Endothelial cell of umbilical vein (primary cell): ENCODE measurements at regions not wholly inside any gene's neighbourhood (a gene's known extent, or its start where the extent isn't known, plus 50 kb on each side); places are given as distances from the start of the nearest gene placed in this dataset.

Experiments used
- BruUV-seq: library from RNA; stranded (reverse); fragments of 400-500 nt; replicated peaks from 2 replicates; lab custom pipeline; 2021; lab: Mats Ljungman, UMichigan
- CTCF ChIA-PET: fragments of 300-600, 350-600 bp; sonication (Branson Sonifier 250); formaldehyde crosslinking; loops from one replicate; lab custom pipeline; 2021; ENCODE audit warnings: antibody characterized with exemption, inconsistent platforms; lab: Charles Lee
- POLR2A ChIA-PET: fragments of 300-600, 350-600 bp; sonication (Branson Sonifier 250); formaldehyde crosslinking; loops from one replicate; lab custom pipeline; 2021; ENCODE audit warnings: antibody characterized with exemption, inconsistent platforms; lab: Charles Lee
- DNase-seq: peaks from one replicate; pipeline ENCODE4 v3.0.0-alpha.2; 2011; ENCODE audit warnings: low read depth, low spot score
- FAIRE-seq: peaks from 2 replicates; lab custom pipeline; 2011; peaks lifted over from hg19 to GRCh38; lab: Jason Lieb, UNC
- H2AFZ ChIP-seq: 2 replicates; pipeline ENCODE4 v1.6.0; 2012; ENCODE audit warnings: low read depth, low read length, control low read depth, inconsistent platforms
- H3K27ac ChIP-seq: 2 replicates; pipeline ENCODE4 v1.5.1; 2011; ENCODE audit warnings: low read depth, mild to moderate bottlenecking, control low read depth, low read length, moderate library complexity; ENCODE audit not compliant: insufficient read depth
- H3K27me3 ChIP-seq, 2 experiments: 2 replicates each; pipeline versions ENCODE4 v1.6.0 to v1.6.1; 2011; ENCODE audit warnings: low read length in 2 of 2, mixed read lengths in 1 of 2; ENCODE audit not compliant: control insufficient read depth in 2 of 2, insufficient read depth in 2 of 2
- H3K36me3 ChIP-seq, 2 experiments: 2 replicates in 1 of 2; 3 replicates in 1 of 2; pipeline ENCODE4 v1.5.1; 2011; ENCODE audit warnings: low read length in 2 of 2, mild to moderate bottlenecking in 1 of 2, moderate library complexity in 1 of 2; ENCODE audit not compliant: control insufficient read depth in 2 of 2, insufficient read depth in 2 of 2; ENCODE audit errors: extremely low read depth in 1 of 2
- H3K4me1 ChIP-seq: 3 replicates; pipeline ENCODE4 v1.5.1; 2011; ENCODE audit warnings: mild to moderate bottlenecking, low read length; ENCODE audit not compliant: control insufficient read depth, insufficient read depth; ENCODE audit errors: extremely low read depth
- H3K4me2 ChIP-seq: 2 replicates; pipeline ENCODE4 v1.6.1; 2011; ENCODE audit warnings: low read length, control low read depth, mixed read lengths; ENCODE audit not compliant: insufficient read depth
- H3K4me3 ChIP-seq, 3 experiments: fragments of 200-600 bp in 1 of 3; sonication (generic), shearing (Covaris generic) in 1 of 3; replicated peaks in 1 of 3; 2 replicates each; pipeline ENCODE4 v1.5.1; 2011 to 2016; ENCODE audit warnings: control low read depth in 3 of 3, low read length in 3 of 3, mild to moderate bottlenecking in 2 of 3, inconsistent platforms in 1 of 3, low read depth in 1 of 3, moderate library complexity in 1 of 3; ENCODE audit not compliant: insufficient read depth in 1 of 3
- H3K79me2 ChIP-seq: 2 replicates; pipeline ENCODE4 v1.6.0; 2012; ENCODE audit warnings: low read length, inconsistent platforms; ENCODE audit not compliant: control insufficient read depth, insufficient read depth
- H3K9ac ChIP-seq: replicated peaks from 2 replicates; pipeline ENCODE3; 2011; ENCODE audit warnings: low read length, control low read depth; ENCODE audit not compliant: insufficient read depth; ENCODE audit errors: extremely low read depth
- H3K9me1 ChIP-seq: replicated peaks from 3 replicates; pipeline ENCODE4 v1.6.0; 2011; ENCODE audit warnings: mild to moderate bottlenecking, low read length; ENCODE audit not compliant: control insufficient read depth, insufficient read depth; ENCODE audit errors: extremely low read depth
- H3K9me3 ChIP-seq: replicated peaks from 2 replicates; pipeline ENCODE4 v1.5.1; 2012; ENCODE audit warnings: low read length, inconsistent platforms; ENCODE audit not compliant: control insufficient read depth, insufficient read depth
- H4K20me1 ChIP-seq: replicated peaks from 2 replicates; pipeline ENCODE3; 2011; ENCODE audit warnings: mild to moderate bottlenecking, low read length; ENCODE audit not compliant: control insufficient read depth, insufficient read depth; ENCODE audit errors: extremely low read depth
- CTCF ChIP-seq, 2 donors: IDR thresholded peaks; 1 replicate in 1 of 2; 2 replicates in 1 of 2; pipeline ENCODE4 v1.5.1; 2011; ENCODE audit warnings: low read length in 2 of 2, mild to moderate bottlenecking in 2 of 2, moderate library complexity in 2 of 2, control low read depth in 1 of 2, inconsistent platforms in 1 of 2, low read depth in 1 of 2; ENCODE audit not compliant: insufficient read depth in 1 of 2; ENCODE audit errors: extremely low read depth in 1 of 2
- EZH2 ChIP-seq: IDR thresholded peaks from 2 replicates; pipeline ENCODE4 v1.6.1; 2012; ENCODE audit warnings: borderline replicate concordance, low read depth, mild to moderate bottlenecking, moderate library complexity, low read length, inconsistent platforms; ENCODE audit not compliant: severe bottlenecking
- FOS ChIP-seq: IDR thresholded peaks from 2 replicates; pipeline ENCODE4 v1.6.1; 2011; ENCODE audit warnings: mild to moderate bottlenecking, low read length, moderate library complexity, borderline replicate concordance; ENCODE audit not compliant: insufficient read depth
- GATA2 ChIP-seq: IDR thresholded peaks from 2 replicates; pipeline ENCODE4 v1.7.0; 2011; ENCODE audit warnings: low read depth, mild to moderate bottlenecking, moderate library complexity, mixed read lengths, low read length; ENCODE audit not compliant: insufficient read length, insufficient read depth
- JUN ChIP-seq: IDR thresholded peaks from 2 replicates; pipeline ENCODE4 v1.6.1; 2011; ENCODE audit warnings: borderline replicate concordance, low read depth; ENCODE audit not compliant: insufficient read length, insufficient read depth
- MAX ChIP-seq: IDR thresholded peaks from 2 replicates; pipeline ENCODE4 v1.6.1; 2011; ENCODE audit not compliant: insufficient read depth, insufficient read length
- MYC ChIP-seq: IDR thresholded peaks from one replicate; pipeline ENCODE4 v1.6.1; 2011; ENCODE audit warnings: mild to moderate bottlenecking, low read depth, low read length
- POLR2A ChIP-seq: IDR thresholded peaks from 2 replicates; pipeline ENCODE4 v1.6.1; 2012; ENCODE audit warnings: low read depth, mild to moderate bottlenecking, control low read depth, low read length
- POLR2AphosphoS5 ChIP-seq: IDR thresholded peaks from 2 replicates; pipeline ENCODE4 v1.6.1; 2012; ENCODE audit warnings: low read depth, mild to moderate bottlenecking, control low read depth, low read length, moderate library complexity; ENCODE audit not compliant: insufficient read depth
- dilution Hi-C: fragments of 300-500 bp; cut with MboI; formaldehyde crosslinking; loops from one replicate; pipeline ENCODE4 v1.15.0; 2019; ENCODE audit warnings: low sequenced_read_pairs; ENCODE audit not compliant: extremely low pct_ligation_motif_present
- intact Hi-C: fragments of 100-400 bp; cut with micrococcal nuclease; formaldehyde crosslinking; loops from one replicate; pipeline ENCODE4 v1.10.0; 2022

GRCh38 chr12:30824311-30824710, 69.6 kb upstream of the CAPRIN2 start:
- CTCF ChIA-PET: interaction anchor here (1.8 to 2.6 kb wide), 2 partner anchors 10 to 24 kb away, joined by 4 to 9 read pairs; no protein-coding TSS in a partner anchor
- H3K36me3 ChIP-seq: no peaks in the 10 kb centered on the region
- BruUV-seq: no TSS peak
- H3K27ac ChIP-seq: no peak overlapping the region
- H3K9me1 ChIP-seq: no peaks in the 10 kb centered on the region
- no peak overlapping the region for H3K4me3 ChIP-seq
- DNase-seq (no peak), FAIRE-seq (no peak)
- peaks cover 6% of the 10 kb centered on the region for H3K4me1 ChIP-seq
- dilution Hi-C loops: no loop called here
- peaks cover 6 to 12% of the 10 kb centered on the region in 2 experiments for H3K27me3 ChIP-seq
- no peaks in the 10 kb centered on the region for H4K20me1 ChIP-seq
- H3K9ac ChIP-seq: no peak overlapping the region
- H3K9me3 ChIP-seq: no peaks in the 10 kb centered on the region
- TF ChIP-seq EZH2 (no peak), MAX (no peak), JUN (no peak), POLR2AphosphoS5 (no peak), FOS (no peak), MYC (no peak), GATA2 (no peak), CTCF (IDR thresholded peaks at IDR 0.05; ENCODE audit: extremely low read depth in 1 of 2, insufficient read depth in 1 of 2, low read depth in 1 of 2, low read length in 2 of 2) (no peak), POLR2A (no peak)
- no peaks in the 10 kb centered on the region for H3K79me2 ChIP-seq
- H3K4me2 ChIP-seq: no peak overlapping the region
- intact Hi-C loops: no loop called here
- POLR2A ChIA-PET: no interaction called here
- H2AFZ ChIP-seq: no peak overlapping the region
